22Rv1 (cell line): ENCODE measurements at regions not wholly inside any gene's neighbourhood (a gene's known extent, or its start where the extent isn't known, plus 50 kb on each side); places are given as distances from the start of the nearest gene placed in this dataset.
"Not testable (repeated sequence)": the region's sequence is repeated elsewhere in the genome, so short reads cannot be mapped to it uniquely, and the experiment has no call there.

Source experiments
- H3K27ac ChIP-seq: fragments of 450-650 bp; 2 replicates; pipeline ENCODE4 v1.5.1; 2017
- ZFX ChIP-seq: fragments of 450-650 bp; IDR thresholded peaks from 2 replicates; pipeline ENCODE4 v1.6.1; 2017; ENCODE audit warnings: antibody characterized with exemption, borderline replicate concordance
- TF ChIP-seq, protein P1 (sequence below): fragments of 450-650 bp; IDR thresholded peaks from 2 replicates; pipeline ENCODE4 v1.5.1; 2017; ENCODE audit warnings: mild to moderate bottlenecking

DNA sequence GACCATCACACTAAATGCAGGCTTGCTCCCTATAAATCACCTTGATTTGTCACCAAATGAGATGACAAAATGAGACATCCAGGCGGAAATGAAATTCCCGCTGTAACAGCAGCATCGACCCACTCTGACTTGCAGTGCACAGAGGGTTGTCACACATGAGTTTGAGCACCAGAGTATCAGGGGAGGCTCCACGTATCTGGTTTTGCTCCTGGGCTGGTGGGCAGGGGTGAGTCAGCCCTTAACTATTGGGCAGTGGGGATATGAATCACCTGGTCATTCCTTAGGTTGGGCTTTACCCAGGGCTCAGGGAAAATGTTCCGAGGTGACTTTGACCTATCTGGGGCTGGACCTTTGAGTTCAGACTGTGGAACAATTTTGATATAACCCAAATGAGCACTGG, 245.2 kb upstream of the CCL2 start:
- no peak overlapping the region for H3K27ac ChIP-seq
- TF ChIP-seq, protein P1, sequence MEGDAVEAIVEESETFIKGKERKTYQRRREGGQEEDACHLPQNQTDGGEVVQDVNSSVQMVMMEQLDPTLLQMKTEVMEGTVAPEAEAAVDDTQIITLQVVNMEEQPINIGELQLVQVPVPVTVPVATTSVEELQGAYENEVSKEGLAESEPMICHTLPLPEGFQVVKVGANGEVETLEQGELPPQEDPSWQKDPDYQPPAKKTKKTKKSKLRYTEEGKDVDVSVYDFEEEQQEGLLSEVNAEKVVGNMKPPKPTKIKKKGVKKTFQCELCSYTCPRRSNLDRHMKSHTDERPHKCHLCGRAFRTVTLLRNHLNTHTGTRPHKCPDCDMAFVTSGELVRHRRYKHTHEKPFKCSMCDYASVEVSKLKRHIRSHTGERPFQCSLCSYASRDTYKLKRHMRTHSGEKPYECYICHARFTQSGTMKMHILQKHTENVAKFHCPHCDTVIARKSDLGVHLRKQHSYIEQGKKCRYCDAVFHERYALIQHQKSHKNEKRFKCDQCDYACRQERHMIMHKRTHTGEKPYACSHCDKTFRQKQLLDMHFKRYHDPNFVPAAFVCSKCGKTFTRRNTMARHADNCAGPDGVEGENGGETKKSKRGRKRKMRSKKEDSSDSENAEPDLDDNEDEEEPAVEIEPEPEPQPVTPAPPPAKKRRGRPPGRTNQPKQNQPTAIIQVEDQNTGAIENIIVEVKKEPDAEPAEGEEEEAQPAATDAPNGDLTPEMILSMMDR = no peak
- TF ChIP-seq ZFX = no peak

DNA sequence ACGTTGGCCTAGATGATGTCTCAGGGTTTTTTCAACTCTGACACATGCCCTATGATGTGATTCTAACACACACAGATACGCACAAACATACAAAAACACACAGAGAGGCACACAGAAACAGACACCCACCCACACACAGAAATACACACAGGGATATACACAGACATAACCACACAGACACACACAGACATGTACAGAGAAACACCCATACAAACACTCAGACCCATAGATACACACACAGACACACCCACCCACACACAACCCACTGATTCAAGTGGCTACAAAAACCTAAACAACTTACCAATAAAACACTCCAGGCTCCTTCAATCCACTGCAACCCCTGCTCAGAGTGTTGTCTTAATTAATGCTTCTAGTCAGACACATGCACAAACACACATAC, 244.6 kb upstream of the CCL2 start:
- TF ChIP-seq, protein P1 = no peak
- TF ChIP-seq ZFX = no peak
- H3K27ac ChIP-seq = no peak overlapping the region

DNA sequence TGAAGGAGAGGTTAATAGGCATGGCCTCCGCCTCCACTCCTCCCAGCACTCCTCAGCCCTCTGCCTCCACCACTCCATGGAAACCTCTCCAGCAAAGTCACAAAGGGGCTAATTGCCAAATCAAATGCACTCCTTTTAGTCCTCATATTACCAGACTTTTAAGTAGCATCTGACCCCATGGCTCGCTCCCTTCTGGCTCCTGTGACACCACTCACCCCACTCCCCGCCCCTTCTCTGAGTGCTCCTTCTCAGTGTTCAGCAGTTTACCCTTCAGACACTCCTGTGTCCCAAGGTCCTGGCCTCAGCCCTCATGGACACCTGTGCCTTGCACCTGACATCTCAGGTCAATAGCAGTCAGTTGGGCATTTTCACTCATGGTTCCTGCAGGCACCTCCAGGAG, 243.5 kb upstream of the CCL2 start:
- no peak overlapping the region for H3K27ac ChIP-seq
- no peak for TF ChIP-seq ZFX
- TF ChIP-seq, protein P1 = no peak

DNA sequence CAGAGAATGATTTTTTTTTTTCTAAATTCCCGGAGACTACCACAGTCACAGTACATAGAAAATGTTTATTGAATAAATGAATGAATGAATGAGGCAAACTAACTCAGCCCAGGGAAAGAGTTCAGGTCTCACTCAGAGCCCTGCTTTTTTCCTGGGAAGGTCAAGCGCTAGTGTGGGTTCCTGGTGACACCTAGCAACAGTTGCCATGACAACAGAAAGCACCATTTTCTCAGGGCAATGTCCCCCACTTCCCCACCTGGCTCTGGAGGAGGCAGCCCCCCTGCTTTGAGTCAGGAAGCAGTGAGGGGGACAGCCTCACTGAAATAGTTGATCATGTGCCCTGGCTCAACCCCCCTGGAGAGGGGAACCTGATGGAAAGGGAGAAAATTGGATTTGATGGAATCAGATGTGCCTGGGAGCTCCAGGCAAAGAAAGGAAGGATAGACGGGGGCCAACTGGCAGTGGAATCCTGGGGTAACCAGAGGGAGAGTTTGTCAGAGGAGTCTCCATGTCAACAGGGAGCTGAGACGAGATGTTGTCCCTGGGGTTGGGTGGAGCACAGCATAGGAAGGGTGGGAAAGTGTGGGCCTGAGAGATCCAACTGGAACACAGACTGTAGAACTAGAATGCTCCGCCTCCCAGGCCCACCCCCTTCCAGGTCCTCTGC, 242.2 kb upstream of the CCL2 start:
- no peak for TF ChIP-seq ZFX
- TF ChIP-seq, protein P1 = no peak
- H3K27ac ChIP-seq = no peak overlapping the region

DNA sequence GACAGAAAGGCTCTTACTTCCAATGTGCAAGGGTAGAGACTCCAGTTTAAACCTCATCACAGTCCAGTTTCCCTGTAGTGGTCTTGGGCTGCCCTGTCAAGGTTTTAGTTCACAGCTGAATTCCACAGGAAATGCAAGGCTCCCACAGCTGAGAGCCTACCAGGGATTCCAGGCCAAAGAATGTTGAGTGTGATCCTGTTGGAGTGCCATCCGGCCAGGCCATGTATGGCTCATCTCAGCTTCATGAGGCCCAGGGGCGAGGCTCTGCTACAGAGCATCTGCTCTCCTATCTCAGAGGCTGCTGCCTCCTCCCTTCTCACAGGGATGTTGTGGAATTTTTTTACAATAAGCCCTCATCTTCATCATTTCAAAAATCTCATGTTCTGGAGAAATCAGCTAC, 239.8 kb upstream of the CCL2 start:
- no peak overlapping the region for H3K27ac ChIP-seq
- TF ChIP-seq, protein P1 = no peak
- TF ChIP-seq ZFX = no peak

DNA sequence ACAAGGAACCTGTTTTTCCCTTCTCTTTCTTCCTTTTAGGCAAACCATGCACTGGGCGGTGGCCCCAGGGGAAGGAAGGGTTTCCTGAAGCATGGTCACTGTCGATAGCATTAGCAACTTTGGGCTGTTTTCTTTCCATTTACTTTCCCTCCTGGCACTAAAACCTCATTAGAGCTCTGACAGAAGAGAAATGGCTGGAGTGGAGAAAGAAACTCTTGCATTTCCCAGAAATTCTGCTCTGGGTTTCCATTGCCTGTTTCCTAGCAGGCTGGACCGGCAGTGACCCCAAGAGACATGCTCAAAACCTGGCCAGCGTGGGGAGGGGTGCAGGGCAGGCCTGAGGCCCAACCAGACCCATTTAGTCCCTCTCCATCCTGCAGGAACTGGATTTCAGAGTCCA, 230.7 kb upstream of the CCL2 start:
- TF ChIP-seq, protein P1 = no peak
- TF ChIP-seq ZFX = no peak
- no peak overlapping the region for H3K27ac ChIP-seq

DNA sequence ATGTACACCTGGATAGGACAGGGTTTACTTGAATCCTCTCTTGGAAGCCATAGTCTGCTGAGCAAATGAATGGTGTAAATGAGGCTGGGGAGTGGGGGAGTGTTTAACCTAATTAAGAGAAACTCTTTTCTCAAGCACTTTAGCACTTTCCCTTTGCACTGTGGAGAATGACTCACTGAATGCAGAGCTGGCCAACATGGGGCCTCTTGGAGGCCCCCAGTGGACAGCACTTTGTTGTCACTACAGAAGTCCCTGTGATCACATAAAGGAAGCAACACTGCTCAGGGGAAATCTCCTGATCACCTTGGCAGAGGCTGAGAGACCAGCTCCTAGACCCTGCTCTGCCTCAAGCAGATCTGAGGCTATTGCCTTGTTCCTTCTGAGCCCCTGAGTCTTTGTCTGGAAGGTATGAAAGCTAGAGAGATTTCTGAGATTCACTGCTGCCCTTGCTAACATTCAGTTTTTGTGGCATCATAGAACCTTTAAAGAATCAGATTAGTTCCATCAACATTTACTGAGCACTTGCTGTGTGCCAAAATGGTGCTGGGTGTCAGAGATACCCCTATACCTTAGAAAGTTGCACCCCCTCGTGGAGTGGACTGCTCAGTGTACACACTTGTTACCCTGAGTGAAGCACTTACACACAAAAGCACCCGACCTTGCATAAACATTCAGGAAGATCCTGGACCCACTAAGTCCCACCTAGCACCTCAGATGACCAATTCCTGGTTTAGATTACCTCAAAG, 230.1 kb upstream of the CCL2 start:
- H3K27ac ChIP-seq = no peak overlapping the region
- TF ChIP-seq, protein P1 = no peak
- no peak for TF ChIP-seq ZFX

DNA sequence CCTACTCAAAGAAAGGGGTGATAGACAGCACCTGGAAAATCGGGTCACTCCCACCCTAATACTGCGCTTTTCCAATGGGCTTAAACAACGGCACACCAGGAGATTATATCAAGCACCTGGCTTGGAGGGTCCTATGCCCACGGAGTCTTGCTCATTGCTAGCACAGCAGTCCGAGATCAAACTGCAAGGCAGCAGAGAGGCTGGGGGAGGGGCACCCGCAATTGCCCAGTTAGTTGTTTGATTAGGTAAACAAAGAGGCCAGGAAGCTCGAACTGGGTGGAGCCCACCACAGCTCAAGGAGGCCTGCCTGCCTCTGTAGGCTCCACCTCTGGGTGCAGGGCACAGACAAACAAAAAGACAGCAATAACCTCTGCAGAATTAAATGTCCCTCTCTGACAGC, 224.5 kb upstream of the CCL2 start:
- not testable (repeated sequence) for H3K27ac ChIP-seq

DNA sequence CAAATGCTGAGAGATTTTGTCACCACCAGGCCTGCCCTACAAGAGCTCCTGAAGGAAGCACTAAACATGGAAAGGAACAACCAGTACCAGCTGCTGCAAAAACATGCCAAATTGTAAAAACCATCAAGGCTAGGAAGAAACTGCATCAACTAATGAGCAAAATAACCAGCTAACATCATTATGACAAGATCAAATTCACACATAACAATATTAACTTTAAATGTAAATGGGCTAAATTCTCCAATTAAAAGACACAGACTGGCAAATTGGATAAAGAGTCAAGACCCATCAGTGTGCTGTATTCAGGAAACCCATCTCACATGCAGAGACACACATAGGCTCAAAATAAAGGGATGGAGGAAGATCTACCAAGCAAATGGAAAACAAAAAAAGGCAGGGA, 222.8 kb upstream of the CCL2 start:
- H3K27ac ChIP-seq = not testable (repeated sequence)

DNA sequence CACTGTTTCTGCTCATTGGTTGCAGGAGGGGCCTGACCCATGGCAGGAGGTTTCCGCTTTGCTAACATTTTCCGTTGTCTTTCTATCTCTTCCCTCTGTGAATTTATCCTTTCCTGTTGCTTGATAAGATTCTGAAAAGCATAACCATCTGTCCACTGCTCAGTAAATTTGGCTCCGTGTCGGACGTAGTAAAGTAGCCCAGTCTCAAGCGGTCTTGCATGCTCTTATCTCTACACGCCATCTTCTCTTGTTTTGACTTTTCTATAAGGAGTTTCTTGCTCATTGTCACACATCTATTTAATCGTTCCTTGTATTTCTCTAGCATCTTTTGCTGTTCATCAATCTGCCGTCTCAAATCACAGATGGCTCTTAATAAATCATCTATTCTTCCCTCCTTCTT, 216.3 kb upstream of the CCL2 start:
- H3K27ac ChIP-seq = not testable (repeated sequence)

DNA sequence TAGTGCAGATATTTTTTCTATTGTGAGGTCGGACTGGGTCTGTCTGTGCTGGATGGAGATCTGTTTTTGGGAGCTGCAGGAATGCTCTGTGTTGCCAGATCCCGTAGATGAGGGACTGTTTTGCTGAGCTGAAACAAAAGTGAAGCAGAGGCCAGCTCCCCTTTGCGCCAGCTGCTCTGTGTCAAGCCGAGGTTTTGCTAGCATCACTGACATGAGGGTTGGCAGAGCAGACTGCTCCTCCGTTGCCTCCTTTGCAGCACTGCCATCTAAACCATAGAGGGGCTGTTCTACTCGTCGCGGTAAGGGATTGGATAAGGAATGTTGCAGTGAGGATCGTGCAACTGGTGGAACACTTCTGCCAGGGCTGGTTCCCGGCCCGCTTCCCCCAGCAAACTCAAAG, 215.9 kb upstream of the CCL2 start:
- not testable (repeated sequence) for H3K27ac ChIP-seq
